ENCODE measurements at regions not wholly inside any gene's neighbourhood (a gene's known extent, or its start where the extent isn't known, plus 50 kb on each side); places are given as distances from the start of the nearest gene placed in this dataset.

DNA sequence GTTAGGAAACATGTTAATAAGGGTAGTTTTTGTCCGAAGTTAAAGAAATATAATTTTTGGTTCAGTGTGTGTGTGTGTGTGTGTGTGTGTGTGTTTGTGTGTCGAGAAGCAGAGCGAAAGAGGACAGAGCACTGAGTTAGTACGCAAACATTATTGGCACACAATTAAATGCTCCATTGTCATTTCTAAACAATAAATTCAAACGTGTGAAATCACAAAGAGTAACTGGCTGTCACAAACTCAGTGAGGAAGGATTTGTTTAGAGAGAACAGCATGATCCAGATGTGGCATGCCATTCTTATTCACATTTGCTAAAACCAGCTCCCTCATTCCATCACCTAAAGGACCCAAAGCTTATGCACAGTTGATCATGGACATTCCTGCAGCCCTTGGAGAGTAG lies 970.8 kb downstream of the DTWD2 start:
- peaks cover 2% of the 10 kb centered on the region for H3K9me3 Mint-ChIP-seq
- no peak overlapping the region for H3K27ac Mint-ChIP-seq
- no peak for ATAC-seq
- CTCF ChIA-PET = no interaction called here
- H3K4me3 Mint-ChIP-seq = no peak overlapping the region
- no peak for TF ChIP-seq CTCF (IDR thresholded peaks at IDR 0.05)
- intact Hi-C loops (cut with micrococcal nuclease) = no loop called here
- H3K4me1 Mint-ChIP-seq (ENCODE audit: low read depth) = no peaks in the 10 kb centered on the region
- H3K27me3 Mint-ChIP-seq = no peaks in the 10 kb centered on the region
- DNase-seq = no peak
- POLR2A ChIA-PET = no interaction called here
- no peaks in the 10 kb centered on the region for H3K36me3 Mint-ChIP-seq (ENCODE audit: low read depth)

DNA sequence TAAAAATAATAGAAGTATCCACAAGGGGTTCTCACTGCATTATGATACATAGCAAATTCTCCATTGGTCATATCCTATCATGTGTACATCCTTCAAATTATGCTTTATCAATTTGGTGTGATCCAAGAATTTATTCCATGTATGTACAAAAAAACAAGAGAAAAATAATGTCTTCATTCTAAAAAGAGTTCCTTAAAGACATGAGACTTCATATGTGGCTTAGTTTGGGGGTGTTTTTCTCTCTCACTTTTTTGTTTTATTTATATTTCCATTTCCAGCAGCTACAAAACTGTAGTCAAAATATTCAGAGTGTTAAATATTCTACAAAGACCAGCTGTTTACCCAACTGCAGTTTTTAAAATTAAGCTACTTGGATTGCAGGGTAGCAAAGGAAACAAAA lies 972.0 kb downstream of the DTWD2 start:
- intact Hi-C loops (cut with micrococcal nuclease) = no loop called here
- H3K9me3 Mint-ChIP-seq = peaks cover 2% of the 10 kb centered on the region
- no peak overlapping the region for H3K4me3 Mint-ChIP-seq
- TF ChIP-seq CTCF (IDR thresholded peaks at IDR 0.05) = no peak
- DNase-seq = no peak
- no peaks in the 10 kb centered on the region for H3K4me1 Mint-ChIP-seq (ENCODE audit: low read depth)
- POLR2A ChIA-PET = no interaction called here
- ATAC-seq = no peak
- H3K27me3 Mint-ChIP-seq = no peaks in the 10 kb centered on the region
- H3K36me3 Mint-ChIP-seq (ENCODE audit: low read depth) = no peaks in the 10 kb centered on the region
- CTCF ChIA-PET = no interaction called here
- no peak overlapping the region for H3K27ac Mint-ChIP-seq

DNA sequence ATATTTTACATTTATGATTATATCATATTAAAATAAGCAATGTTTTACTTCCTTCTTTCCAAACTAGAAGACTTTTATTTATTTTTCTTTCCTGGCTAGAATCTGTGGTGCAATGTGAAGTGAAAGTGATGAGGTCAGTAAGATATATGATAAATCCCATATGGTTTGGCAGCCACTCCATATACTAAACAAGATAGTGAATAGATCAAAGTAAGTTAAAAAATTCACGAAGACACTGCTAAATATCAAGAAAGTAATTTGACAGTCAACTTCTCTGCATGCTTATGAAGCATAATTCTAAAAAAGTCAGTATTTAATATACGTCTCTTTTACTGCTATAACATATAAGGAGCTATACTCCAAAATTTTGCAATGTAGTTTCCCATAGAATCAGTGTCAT lies 972.8 kb downstream of the DTWD2 start:
- Mint-ChIP-seq H3K27me3 (no peaks in the 10 kb centered on the region), H3K4me3 (no peak overlapping the region)

GRCh38 chr5:118009741-118010297 lies 978.5 kb downstream of the DTWD2 start:
- ChIA-PET POLR2A (no interaction called here), CTCF (no interaction called here)
- H3K27me3 Mint-ChIP-seq = no peaks in the 10 kb centered on the region
- no peaks in the 10 kb centered on the region for H3K36me3 Mint-ChIP-seq (ENCODE audit: low read depth)
- TF ChIP-seq CTCF (IDR thresholded peaks at IDR 0.05) = no peak
- H3K9me3 Mint-ChIP-seq = no peaks in the 10 kb centered on the region
- no peak overlapping the region for H3K4me3 Mint-ChIP-seq
- H3K4me1 Mint-ChIP-seq (ENCODE audit: low read depth) = no peaks in the 10 kb centered on the region
- intact Hi-C loops (cut with micrococcal nuclease) = no loop called here
- DNase-seq (no peak), ATAC-seq (no peak)
- no peak overlapping the region for H3K27ac Mint-ChIP-seq

More for the DNA sequence above, 972.8 kb downstream of the DTWD2 start:
- Mint-ChIP-seq H3K36me3 (ENCODE audit: low read depth) (no peaks in the 10 kb centered on the region), H3K9me3 (peaks cover under 1% of the 10 kb centered on the region), H3K4me1 (ENCODE audit: low read depth) (no peaks in the 10 kb centered on the region), H3K27ac (no peak overlapping the region)
- intact Hi-C loops (cut with micrococcal nuclease) = no loop called here
- no peak for TF ChIP-seq CTCF (IDR thresholded peaks at IDR 0.05)
- ChIA-PET POLR2A (no interaction called here), CTCF (no interaction called here)
- ATAC-seq (no peak), DNase-seq (no peak)

GRCh38 chr5:118008779-118009178 lies 979.6 kb downstream of the DTWD2 start:
- ChIA-PET POLR2A (no interaction called here), CTCF (no interaction called here)
- Mint-ChIP-seq H3K4me1 (ENCODE audit: low read depth) (no peaks in the 10 kb centered on the region), H3K9me3 (no peaks in the 10 kb centered on the region), H3K4me3 (no peak overlapping the region), H3K36me3 (ENCODE audit: low read depth) (no peaks in the 10 kb centered on the region), H3K27ac (no peak overlapping the region), H3K27me3 (no peaks in the 10 kb centered on the region)
- TF ChIP-seq CTCF (IDR thresholded peaks at IDR 0.05) = no peak
- no peak for ATAC-seq
- no peak for DNase-seq
- intact Hi-C loops (cut with micrococcal nuclease) = no loop called here
